Omental fat pad (tissue), 3 donors: ENCODE measurements at regions not wholly inside any gene's neighbourhood (a gene's known extent, or its start where the extent isn't known, plus 50 kb on each side); places are given as distances from the start of the nearest gene placed in this dataset.

Experiments
- ATAC-seq: fragments of 150-250 bp; one replicate; pipeline ENCODE4 v1.9.1; 2016; ENCODE audit warnings: mild to moderate bottlenecking, moderate library complexity; ENCODE audit not compliant: low FRiP score
- DNase-seq: peaks from one replicate; pipeline ENCODE4 v3.0.0-alpha.2; 2019; ENCODE audit warnings: low spot score
- TF ChIP-seq, protein P1 (sequence below), 3 donors: fragments of 450-650 bp; IDR thresholded peaks; one replicate each; pipeline ENCODE4 v1.5.1; 2016 to 2017; ENCODE audit warnings: antibody characterized with exemption in 3 of 3, mild to moderate bottlenecking in 3 of 3, moderate library complexity in 2 of 3

DNA sequence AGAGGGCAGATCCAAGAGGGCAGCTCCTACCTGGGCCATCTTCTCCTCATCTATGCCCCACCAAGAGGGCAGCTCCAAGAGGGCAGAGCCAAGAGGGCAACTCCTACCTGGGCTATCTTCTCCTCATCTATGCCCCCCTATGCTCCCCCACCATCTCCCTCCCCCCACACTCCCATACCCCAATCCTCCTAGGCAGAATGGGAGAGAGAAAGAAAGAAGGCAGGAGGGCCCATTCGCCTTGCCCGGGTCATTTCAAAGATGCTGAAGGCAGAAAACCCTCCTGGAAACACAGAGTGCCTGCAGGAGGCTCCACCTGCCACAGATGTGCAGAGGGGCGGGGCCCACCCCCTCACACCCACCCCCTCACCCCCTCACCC, 78.5 kb downstream of the BUD13 start:
- ATAC-seq (no peak), DNase-seq (no peak)
- TF ChIP-seq, protein P1, sequence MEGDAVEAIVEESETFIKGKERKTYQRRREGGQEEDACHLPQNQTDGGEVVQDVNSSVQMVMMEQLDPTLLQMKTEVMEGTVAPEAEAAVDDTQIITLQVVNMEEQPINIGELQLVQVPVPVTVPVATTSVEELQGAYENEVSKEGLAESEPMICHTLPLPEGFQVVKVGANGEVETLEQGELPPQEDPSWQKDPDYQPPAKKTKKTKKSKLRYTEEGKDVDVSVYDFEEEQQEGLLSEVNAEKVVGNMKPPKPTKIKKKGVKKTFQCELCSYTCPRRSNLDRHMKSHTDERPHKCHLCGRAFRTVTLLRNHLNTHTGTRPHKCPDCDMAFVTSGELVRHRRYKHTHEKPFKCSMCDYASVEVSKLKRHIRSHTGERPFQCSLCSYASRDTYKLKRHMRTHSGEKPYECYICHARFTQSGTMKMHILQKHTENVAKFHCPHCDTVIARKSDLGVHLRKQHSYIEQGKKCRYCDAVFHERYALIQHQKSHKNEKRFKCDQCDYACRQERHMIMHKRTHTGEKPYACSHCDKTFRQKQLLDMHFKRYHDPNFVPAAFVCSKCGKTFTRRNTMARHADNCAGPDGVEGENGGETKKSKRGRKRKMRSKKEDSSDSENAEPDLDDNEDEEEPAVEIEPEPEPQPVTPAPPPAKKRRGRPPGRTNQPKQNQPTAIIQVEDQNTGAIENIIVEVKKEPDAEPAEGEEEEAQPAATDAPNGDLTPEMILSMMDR (IDR thresholded peaks at IDR 0.05): no peak

DNA sequence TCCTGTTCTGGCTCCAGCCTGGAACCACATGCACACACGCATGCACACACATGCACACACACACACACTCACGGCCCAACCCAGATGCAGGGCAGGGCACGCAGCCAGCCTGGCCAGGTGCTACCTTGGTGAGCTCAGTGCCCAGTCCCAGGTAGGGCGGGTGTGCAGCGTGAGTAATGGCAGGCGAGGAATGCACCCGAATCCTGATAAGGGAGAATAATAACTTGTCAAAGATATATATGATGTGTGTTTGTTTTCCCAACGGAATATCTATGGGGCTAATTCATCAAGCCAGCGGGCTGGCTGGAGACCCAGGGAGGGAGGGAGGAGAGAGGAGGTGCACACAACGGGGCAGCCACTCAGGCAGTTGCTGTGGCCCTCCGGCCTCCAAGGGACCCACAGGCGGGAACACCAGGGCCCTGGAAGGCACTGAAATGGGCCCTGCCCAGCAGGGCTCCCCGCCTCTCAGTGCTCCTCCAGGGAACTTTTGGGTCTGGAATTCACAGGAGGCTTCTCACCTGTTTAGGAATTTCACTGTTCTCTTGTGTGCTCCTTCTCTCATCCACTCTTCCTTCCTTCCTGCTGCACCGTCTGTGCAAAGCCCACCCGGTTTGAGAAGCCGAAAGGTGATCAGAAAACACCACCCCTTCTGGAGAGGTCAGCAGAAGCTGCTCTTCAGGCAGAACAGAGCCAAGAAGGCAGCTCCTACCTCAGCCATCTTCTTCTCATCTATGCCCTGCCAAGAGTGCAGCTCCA, 79.0 kb downstream of the BUD13 start:
- DNase-seq (no peak), ATAC-seq (no peak)
- TF ChIP-seq, protein P1 (IDR thresholded peaks at IDR 0.05): no peak

GRCh38 chr11:116693102-116693570, 79.7 kb downstream of the BUD13 start:
- ATAC-seq (peak; percentile 28), DNase-seq (no peak)
- TF ChIP-seq, protein P1 (IDR thresholded peaks at IDR 0.05): no peak

DNA sequence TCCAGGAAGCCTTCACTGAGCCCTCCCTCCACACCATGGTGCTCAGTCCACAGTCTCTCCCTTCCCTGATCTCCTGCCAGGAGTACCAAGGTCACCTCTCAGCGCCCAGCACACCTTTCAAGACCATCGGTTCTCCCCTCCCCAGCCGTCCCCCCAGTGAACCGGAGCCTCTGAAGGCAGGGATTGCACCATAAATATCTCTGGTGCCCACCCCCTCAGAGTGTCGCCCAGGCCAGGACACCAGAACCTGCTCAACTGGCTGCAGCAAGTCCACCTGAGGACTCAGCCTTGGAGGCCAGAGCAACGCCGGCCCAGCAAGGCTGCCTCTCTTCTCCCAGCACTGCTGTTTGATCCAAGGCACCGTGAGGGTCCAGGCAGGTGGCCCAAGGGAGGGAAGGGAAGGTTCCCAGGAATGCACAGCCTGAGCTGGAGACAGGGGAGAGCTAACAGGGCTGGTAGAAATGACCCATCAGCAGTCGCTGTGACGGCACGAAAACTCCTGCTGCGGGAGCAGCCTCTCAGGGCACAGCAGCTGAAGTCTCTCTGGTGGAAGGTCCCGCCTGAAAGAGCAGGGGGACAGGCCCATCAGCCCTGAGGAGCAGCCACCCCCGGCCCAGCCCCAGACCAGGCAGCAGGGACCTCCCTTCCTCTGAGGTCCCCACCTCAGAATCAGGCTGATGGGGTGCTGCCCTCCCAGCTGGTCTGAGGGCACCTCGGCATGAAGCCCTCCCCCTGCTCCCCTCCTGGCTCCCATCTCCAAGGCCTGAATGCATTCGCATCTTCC, 80.3 kb downstream of the BUD13 start:
- ATAC-seq (no peak), DNase-seq (no peak)
- TF ChIP-seq, protein P1 (IDR thresholded peaks at IDR 0.05): no peak

- ATAC-seq (no peak), DNase-seq (no peak)
Measured at GRCh38 chr11:116691771-116692177, 81.0 kb downstream of the BUD13 start.

GRCh38 chr11:116690611-116691010, 82.2 kb downstream of the BUD13 start:
- ATAC-seq (no peak), DNase-seq (no peak)
- TF ChIP-seq, protein P1 (IDR thresholded peaks at IDR 0.05): no peak

More at GRCh38 chr11:116691771-116692177, 81.0 kb downstream of the BUD13 start:
- TF ChIP-seq, protein P1 (IDR thresholded peaks at IDR 0.05): peak in 2 of 3 donors; percentile 44 to 78
